Stimulated activated CD4-positive, alpha-beta T cell treated with anti-CD3 and anti-CD28 coated beads, Interleukin-12 subunit alpha, Interleukin-12 subunit beta, amount 100 ng/mL, for 48 hours (primary cell): ENCODE measurements at regions not wholly inside any gene's neighbourhood (a gene's known extent, or its start where the extent isn't known, plus 50 kb on each side); places are given as distances from the start of the nearest gene placed in this dataset.

Source experiments
- DNase-seq, 3 donors: peaks; one replicate each; pipeline ENCODE4 v3.0.0-alpha.2; 2020; ENCODE audit warnings: low read depth in 2 of 3, low spot score in 1 of 3

GRCh38 chr4:148776941-148777340 is 334.7 kb upstream of the NR3C2 start:
- DNase-seq, result no peak

GRCh38 chr4:148774134-148774533 is 331.9 kb upstream of the NR3C2 start:
- DNase-seq, result no peak

GRCh38 chr4:148773313-148773712 is 331.1 kb upstream of the NR3C2 start:
- no peak for DNase-seq

GRCh38 chr4:148770848-148771247 is 328.6 kb upstream of the NR3C2 start:
- DNase-seq, result no peak

GRCh38 chr4:148770377-148770776 is 328.2 kb upstream of the NR3C2 start:
- no peak for DNase-seq

- no peak for DNase-seq
These were observed 322.5 kb upstream of the NR3C2 start for GRCh38 chr4:148764720-148765119.

GRCh38 chr4:148757171-148757570 is 315.0 kb upstream of the NR3C2 start:
- DNase-seq, result no peak

- DNase-seq, result no peak
These were observed 307.2 kb upstream of the NR3C2 start for GRCh38 chr4:148749403-148749802.

- no peak for DNase-seq
These were observed 305.6 kb upstream of the NR3C2 start for GRCh38 chr4:148747721-148748268.

GRCh38 chr4:148740701-148741100 is 298.5 kb upstream of the NR3C2 start:
- DNase-seq, result no peak

GRCh38 chr4:148737061-148737770 is 295.0 kb upstream of the NR3C2 start:
- DNase-seq, result no peak

GRCh38 chr4:148735432-148736155 is 293.4 kb upstream of the NR3C2 start:
- peak in 2 of 3 donors; percentile 2 to 4 for DNase-seq

GRCh38 chr4:148730766-148731165 is 288.6 kb upstream of the NR3C2 start:
- no peak for DNase-seq

- no peak for DNase-seq
These were observed 287.9 kb upstream of the NR3C2 start for GRCh38 chr4:148730082-148730640.

- no peak for DNase-seq
These were observed 275.8 kb upstream of the NR3C2 start for GRCh38 chr4:148717988-148718387.

- no peak for DNase-seq
These were observed 274.3 kb upstream of the NR3C2 start for GRCh38 chr4:148716431-148717052.

GRCh38 chr4:148704291-148704690 is 262.1 kb upstream of the NR3C2 start:
- DNase-seq, result no peak

GRCh38 chr4:148694702-148695101 is 252.5 kb upstream of the NR3C2 start:
- DNase-seq, result no peak

GRCh38 chr4:148693913-148694649 is 251.9 kb upstream of the NR3C2 start:
- DNase-seq, result no peak

- no peak for DNase-seq
These were observed 250.0 kb upstream of the NR3C2 start for GRCh38 chr4:148692242-148692641.

GRCh38 chr4:148686449-148686848 is 244.2 kb upstream of the NR3C2 start:
- no peak for DNase-seq
